Activated T-helper 9 cell treated with anti-CD3 and anti-CD28 coated beads, Interleukin-2, amount 50 U/mL, for 16 hours (primary cell): ENCODE measurements at regions not wholly inside any gene's neighbourhood (a gene's known extent, or its start where the extent isn't known, plus 50 kb on each side); places are given as distances from the start of the nearest gene placed in this dataset.

ENCODE experiments used
- DNase-seq: peaks from one replicate; pipeline ENCODE4 v3.0.0-alpha.2; 2020; ENCODE audit warnings: low read depth

DNA sequence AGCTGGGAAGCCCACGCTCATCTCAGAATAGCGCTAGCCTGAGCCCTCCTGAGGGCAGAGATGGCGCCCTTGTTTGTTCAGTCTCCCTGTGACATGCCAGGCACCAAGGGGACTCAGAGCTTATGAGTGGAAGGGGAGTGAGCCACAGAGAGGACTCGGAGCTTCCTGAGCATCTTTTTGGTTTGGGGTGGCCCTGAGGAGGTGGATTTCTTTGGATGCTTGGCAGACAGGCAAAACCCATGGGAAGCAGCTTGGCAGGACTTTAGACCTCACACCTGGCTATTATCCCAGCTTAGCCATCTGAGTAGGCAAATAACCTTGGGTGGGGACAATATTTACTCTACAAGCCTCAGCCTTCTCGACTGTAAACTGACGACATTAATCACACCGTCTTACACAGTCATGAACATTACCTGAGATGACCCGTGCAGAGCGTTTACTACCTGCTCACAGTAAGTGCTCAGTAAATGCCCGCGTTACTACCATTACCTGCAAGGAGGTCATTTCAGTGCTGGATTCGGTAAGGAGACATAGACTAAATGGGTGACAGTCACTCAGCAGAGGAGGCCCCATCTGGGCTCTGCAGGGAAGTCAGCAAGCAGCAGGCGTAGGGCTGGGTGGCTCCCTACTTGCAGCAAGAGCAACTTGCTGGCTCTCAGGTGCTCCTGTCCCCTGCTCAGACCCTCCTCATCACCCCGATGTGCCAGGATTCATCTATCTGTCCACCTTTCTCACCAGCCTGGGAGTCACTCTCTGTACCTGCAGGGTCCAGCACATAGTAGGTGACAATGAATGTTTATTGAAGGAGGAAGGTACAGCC, 54.9 kb downstream of the KLHDC7A start:
- no peak for DNase-seq

GRCh38 chr1:18536356-18536755, 55.6 kb downstream of the KLHDC7A start:
- DNase-seq = no peak

DNA sequence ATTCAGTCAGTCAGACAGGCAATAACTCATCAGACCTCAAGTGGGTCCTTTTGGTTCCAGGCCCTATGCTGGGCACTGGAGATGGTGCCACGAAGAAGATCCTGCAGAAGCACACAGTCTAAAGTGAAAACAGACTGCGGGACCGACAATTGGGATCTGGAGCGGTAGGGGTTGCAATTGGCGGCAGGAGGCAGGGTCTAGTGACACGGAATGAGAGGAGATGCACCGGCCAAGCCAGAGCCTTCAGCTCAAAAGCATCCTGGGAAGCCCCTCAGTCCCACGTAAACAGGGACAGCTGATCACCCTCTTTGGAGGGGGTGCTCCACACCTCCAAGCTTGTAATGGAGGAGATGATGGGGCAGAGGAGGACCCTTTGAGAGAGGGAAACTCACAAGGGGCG, 56.2 kb downstream of the KLHDC7A start:
- DNase-seq = no peak

DNA sequence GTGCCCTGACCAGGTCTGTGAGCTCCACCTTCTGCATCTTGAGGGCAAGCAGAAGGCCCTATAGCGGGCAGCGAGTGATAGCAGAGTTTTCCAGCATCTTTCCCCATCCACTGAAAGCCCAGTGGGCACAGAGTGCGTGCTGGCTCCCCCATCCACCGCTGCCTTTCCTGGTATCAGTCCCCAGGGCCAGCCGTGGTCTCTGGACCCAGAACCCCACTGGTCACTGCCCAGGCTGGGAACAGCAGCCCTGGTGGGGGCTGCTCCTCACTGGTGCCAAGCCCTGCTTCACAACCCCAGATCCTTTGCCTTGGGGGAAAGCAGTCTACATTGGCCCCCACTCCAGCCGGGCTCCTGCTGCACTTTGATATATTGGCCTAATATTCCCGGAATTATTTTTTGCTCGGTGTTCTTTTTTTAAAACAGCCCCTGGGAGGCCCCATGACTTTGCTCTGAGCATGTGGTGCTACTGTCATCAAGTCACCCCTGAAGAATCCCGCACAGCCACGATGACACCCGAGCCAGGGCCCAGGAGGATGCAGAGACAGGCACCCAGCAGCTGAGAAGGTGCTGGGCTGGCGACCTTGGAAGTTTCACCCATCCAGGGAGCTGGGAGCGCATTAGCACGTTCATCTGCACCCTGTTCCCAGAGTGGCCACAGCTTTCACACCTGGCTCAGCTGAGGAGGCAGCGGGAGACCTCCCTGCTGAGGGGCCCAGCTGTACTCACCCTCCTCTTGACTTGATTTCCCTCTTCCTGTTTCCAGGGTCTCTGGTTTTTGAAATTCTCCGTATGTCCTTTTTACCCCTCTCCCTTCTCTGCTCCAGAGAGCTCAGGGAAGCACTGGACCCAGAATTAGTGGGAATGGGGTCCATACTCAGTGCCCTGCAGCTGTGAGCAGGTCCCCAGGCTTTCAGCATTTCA, 56.9 kb downstream of the KLHDC7A start:
- no peak for DNase-seq

DNA sequence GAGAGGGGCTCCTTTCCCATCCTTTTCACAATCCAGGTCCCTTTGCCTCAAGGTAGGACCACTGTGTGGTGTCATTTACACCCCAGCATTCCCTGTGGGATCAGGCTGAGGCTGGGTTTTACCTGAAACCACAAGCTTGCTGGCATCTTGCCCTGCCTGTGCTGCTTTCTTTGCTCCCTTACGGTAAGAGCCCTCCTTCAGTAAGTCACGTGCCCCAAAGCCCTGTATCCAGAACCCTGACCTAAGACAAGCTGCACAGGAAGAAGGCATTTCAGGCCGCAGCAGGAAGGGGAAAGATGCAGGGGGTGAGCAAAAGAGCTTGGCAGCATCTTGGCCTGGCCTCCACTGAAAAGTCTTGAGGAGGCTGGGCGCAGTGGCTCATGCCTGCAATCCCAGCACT, 58.4 kb downstream of the KLHDC7A start:
- DNase-seq = no peak

- DNase-seq = no peak
Measured at GRCh38 chr1:18540136-18540765, 59.5 kb downstream of the KLHDC7A start.

GRCh38 chr1:18541046-18541795, 60.5 kb downstream of the KLHDC7A start:
- no peak for DNase-seq

- DNase-seq = no peak
Measured at GRCh38 chr1:18542351-18542750, 61.6 kb downstream of the KLHDC7A start.

DNA sequence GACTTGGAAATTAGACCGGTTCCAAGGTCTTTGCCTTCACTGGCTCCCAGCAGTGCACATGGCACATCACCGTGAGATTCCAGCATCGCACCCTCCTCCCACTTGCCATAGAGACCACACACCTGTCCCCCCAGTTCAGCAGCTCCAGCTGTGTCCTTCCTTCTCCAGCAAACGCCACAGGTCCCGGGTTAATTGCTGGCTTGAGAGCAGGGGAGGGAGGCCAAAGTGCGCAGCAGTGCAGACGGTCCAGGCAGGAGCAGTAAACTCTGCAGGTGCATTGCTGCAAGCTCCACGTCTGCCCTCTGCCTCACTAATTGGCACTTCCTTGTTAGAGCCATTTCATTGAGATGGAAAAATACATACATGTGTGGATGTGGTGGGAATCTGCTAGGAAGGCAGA, 65.3 kb downstream of the KLHDC7A start:
- DNase-seq = no peak

GRCh38 chr1:18547460-18547859, 66.7 kb downstream of the KLHDC7A start:
- no peak for DNase-seq

GRCh38 chr1:18548643-18549042, 67.9 kb downstream of the KLHDC7A start:
- no peak for DNase-seq

GRCh38 chr1:18549106-18549505, 68.4 kb downstream of the KLHDC7A start:
- DNase-seq = no peak

DNA sequence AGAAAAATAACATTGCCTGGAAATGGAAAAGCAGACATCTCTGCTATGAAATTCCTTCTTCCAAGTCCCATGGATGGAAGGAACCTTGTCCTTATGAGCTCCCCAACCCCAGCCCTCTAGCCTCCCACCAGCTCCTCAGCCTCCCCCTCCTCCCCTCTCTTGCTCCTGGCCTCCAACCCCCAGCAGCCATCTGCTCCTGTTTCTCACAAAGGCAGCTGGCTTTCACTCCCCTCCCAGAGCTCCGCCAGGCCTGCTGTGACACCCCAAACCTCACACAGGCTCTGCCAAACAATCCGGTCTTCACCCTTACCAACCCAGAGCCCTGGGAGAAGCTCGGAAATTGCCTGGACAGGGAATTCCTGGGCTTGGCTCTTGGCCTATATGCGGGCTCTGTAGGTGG, 69.2 kb downstream of the KLHDC7A start:
- no peak for DNase-seq

- DNase-seq = no peak
Measured at GRCh38 chr1:18552631-18553030, 71.9 kb downstream of the KLHDC7A start.

DNA sequence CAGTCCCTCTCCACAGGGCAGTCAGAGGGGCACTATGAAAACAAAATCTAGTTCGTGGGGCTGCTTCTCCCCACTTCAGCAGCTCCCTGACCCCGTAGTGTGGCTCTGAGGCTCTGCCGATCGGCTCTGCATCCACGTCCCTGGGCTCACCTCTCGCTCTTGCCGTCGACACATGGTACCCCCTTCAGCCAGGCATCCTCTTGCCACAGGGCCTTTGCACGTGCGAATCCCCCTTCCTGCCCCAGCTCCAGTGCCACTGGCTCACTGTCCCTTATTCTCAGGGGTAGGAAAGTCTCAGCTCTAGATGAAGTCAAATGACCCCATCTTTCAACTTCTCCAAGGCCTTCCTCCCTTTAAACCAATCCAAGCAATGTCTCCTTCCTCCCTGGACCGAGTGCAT, 72.7 kb downstream of the KLHDC7A start:
- DNase-seq = no peak

- no peak for DNase-seq
Measured at GRCh38 chr1:18554099-18554498, 73.4 kb downstream of the KLHDC7A start.

GRCh38 chr1:18554597-18554996, 73.9 kb downstream of the KLHDC7A start:
- DNase-seq = no peak

DNA sequence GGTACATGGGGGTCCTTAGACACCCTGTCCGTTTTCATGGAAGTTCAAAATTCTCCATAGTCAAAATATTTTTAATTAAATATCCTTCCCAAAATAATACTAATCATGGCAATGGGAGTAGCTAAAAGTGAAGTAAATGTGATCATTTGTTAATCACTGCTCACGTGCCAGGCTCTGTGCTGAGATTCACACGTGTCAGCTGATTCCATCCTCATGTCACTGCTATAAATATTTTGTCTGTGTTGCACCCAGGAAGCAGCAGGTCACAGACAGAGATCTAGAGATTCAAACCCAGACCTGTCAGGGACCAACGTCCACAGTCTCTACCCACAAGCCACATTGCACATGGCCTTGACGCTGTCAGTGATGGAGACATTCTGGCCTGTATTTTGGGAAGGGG, 74.3 kb downstream of the KLHDC7A start:
- DNase-seq = no peak

DNA sequence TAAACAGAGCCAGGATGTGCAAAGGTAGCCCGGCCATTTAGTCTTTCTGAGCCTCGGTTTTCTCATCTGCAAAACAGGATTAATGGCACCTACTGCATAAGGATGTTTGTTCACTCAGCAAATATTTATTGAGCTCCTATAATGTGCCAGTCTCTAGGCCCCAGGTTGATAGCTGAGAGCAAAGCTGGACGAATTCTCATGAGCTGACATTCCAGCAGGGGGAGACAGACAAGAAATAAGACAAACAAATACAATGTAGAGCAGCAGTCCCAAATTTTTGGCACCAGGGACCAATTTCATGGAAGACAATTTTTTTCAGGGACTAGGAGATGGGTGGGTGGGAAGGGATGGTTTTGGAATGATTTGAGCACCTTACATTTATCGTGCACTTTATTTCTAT, 74.3 kb upstream of the PAX7 start:
- DNase-seq = no peak

DNA sequence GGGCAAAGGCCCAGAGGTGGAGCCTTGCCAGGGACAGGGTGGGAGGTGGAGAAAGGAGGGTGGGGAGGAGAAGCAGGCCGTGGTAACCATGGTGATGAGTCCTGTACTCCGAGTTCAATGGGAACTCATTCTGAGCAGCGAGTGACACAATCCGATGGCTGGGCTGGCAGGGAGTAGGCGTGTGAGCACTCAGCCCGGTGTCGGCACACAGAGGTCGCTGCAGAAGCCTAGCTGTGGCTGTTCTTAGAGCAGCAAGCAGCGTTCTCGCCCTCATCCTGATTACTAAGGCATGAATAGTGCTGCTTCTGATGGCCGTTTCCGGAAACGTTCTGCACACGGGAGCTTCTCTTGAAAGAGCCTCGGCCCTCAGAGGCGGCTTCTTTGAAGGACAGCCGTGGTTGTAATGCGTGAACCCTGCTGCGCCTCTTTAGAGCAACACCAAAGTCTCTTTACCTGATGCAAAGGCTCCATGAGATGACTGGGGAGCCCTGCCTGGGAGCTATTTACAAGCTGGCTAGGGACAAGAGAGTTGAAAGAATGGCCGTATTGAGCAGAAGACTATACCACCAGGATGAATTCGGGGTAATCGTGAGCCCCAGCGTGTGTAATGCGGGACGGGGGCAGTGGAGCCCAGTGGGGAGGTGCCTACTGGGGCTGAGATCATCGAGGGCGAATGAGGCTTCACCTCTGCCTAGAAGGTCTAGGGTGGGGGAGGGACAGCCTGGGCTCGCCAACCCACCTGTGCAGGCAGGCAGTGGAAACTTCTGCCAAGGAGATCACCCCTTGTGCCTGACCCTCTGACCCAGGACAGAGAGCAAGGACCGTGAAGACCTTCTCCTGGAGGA, 72.8 kb upstream of the PAX7 start:
- no peak for DNase-seq

DNA sequence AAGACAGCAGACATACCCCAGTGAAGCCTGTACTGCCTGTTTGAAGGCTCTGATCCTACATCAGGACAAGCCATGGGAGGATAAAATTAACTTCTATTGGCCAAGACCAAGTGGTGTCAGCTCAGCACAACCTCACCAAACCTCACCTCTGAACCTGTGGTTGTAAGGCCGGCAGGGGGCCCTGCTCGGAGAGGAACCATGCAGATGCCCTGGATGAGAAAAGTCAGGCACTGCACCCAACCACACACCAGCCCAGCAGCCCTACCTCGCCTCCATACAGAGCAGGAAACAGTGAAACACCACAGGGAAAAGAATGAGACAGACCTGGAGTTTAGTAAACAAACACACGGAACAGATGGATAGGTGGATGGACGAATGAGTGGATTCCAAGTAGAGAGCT, 70.0 kb upstream of the PAX7 start:
- DNase-seq = no peak
